H1 (cell line): ENCODE measurements at regions not wholly inside any gene's neighbourhood (a gene's known extent, or its start where the extent isn't known, plus 50 kb on each side); places are given as distances from the start of the nearest gene placed in this dataset.

ENCODE experiments used
- EZH2 ChIP-seq: fragments of 200-600 bp; sonication (generic); IDR thresholded peaks from 2 replicates; pipeline ENCODE4 v1.7.1; 2012; ENCODE audit warnings: low read depth, mild to moderate bottlenecking, moderate library complexity, low read length, inconsistent platforms; ENCODE audit not compliant: severe bottlenecking
- POLR2AphosphoS5 ChIP-seq: IDR thresholded peaks from 2 replicates; pipeline ENCODE4 v1.6.1; 2011; ENCODE audit warnings: low read depth, low read length
- TAF1 ChIP-seq: IDR thresholded peaks from 2 replicates; pipeline ENCODE4 v1.6.1; 2011; ENCODE audit warnings: mild to moderate bottlenecking, low read depth, low read length
- TF ChIP-seq, protein P1 (sequence below), 3 experiments: IDR thresholded peaks; 1 replicate in 2 of 3; 2 replicates in 1 of 3; pipeline versions ENCODE4 v1.5.1 to v1.6.1; 2011; ENCODE audit warnings: low read length in 3 of 3, mild to moderate bottlenecking in 3 of 3, inconsistent platforms in 2 of 3, low read depth in 1 of 3, moderate library complexity in 1 of 3; ENCODE audit not compliant: insufficient read depth in 1 of 3; ENCODE audit errors: control extremely low read depth in 1 of 3

DNA sequence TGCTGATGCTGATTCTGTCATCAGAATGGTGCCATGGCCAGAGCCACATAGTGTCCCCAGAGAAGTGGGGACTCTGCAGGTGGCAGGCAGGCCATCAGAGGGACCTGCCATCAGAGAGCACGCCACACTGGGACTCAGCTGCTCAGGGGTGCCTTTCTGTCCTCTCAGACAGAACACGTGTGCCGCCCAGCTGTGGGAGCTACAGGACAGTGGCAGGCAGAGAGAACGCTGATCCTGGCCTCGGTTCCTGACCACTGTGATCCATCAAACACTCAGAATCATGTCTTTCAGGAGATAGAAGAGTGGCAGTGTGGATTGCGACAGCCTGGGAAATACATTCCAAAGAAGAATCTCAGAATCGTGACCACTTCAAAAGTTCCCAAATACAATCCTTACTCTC lies 497.2 kb upstream of the SALL3 start:
- TF ChIP-seq, protein P1, sequence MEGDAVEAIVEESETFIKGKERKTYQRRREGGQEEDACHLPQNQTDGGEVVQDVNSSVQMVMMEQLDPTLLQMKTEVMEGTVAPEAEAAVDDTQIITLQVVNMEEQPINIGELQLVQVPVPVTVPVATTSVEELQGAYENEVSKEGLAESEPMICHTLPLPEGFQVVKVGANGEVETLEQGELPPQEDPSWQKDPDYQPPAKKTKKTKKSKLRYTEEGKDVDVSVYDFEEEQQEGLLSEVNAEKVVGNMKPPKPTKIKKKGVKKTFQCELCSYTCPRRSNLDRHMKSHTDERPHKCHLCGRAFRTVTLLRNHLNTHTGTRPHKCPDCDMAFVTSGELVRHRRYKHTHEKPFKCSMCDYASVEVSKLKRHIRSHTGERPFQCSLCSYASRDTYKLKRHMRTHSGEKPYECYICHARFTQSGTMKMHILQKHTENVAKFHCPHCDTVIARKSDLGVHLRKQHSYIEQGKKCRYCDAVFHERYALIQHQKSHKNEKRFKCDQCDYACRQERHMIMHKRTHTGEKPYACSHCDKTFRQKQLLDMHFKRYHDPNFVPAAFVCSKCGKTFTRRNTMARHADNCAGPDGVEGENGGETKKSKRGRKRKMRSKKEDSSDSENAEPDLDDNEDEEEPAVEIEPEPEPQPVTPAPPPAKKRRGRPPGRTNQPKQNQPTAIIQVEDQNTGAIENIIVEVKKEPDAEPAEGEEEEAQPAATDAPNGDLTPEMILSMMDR (IDR thresholded peaks at IDR 0.05; ENCODE audit: control extremely low read depth in 1 of 3, insufficient read depth in 1 of 3, low read depth in 1 of 3, low read length in 3 of 3): no peak
- TF ChIP-seq POLR2AphosphoS5 (no peak), TAF1 (no peak), EZH2 (no peak)
